VCaP (cell line): ENCODE measurements at regions not wholly inside any gene's neighbourhood (a gene's known extent, or its start where the extent isn't known, plus 50 kb on each side); places are given as distances from the start of the nearest gene placed in this dataset.
A peak's percentile ranks its signal among the peaks of the same experiment; 100 is the strongest.

Experiments used
- H3K27ac ChIP-seq: fragments of 450-650 bp; 2 replicates; pipeline ENCODE4 v1.5.1; 2017
- CTCF ChIP-seq: fragments of 450-650 bp; conservative IDR thresholded peaks from 2 replicates; pipeline ENCODE4 v1.5.1; 2017; ENCODE audit warnings: mild to moderate bottlenecking, moderate library complexity

- H3K27ac ChIP-seq, result no peak overlapping the region
- TF ChIP-seq CTCF, result peak; percentile 91
Measured at GRCh38 chr3:87503900-87504498, 227.6 kb upstream of the POU1F1 start.

- no peak overlapping the region for H3K27ac ChIP-seq
- no peak for TF ChIP-seq CTCF
Measured at GRCh38 chr3:87501076-87501475, 224.7 kb upstream of the POU1F1 start.

GRCh38 chr3:87498358-87499080 is 222.1 kb upstream of the POU1F1 start:
- TF ChIP-seq CTCF, result no peak
- H3K27ac ChIP-seq, result no peak overlapping the region

GRCh38 chr3:87495938-87496337 is 219.6 kb upstream of the POU1F1 start:
- no peak overlapping the region for H3K27ac ChIP-seq

GRCh38 chr3:87494264-87494663 is 217.9 kb upstream of the POU1F1 start:
- no peak for TF ChIP-seq CTCF
- H3K27ac ChIP-seq, result no peak overlapping the region

More at GRCh38 chr3:87495938-87496337, 219.6 kb upstream of the POU1F1 start:
- TF ChIP-seq CTCF, result no peak

- no peak for TF ChIP-seq CTCF
- H3K27ac ChIP-seq, result no peak overlapping the region
Measured at GRCh38 chr3:87491843-87492242, 215.5 kb upstream of the POU1F1 start.

- TF ChIP-seq CTCF, result no peak
- H3K27ac ChIP-seq, result peak overlapping the region; percentile 30
Measured at GRCh38 chr3:87489892-87490291, 213.5 kb upstream of the POU1F1 start.
